ENCODE measurements at regions not wholly inside any gene's neighbourhood (a gene's known extent, or its start where the extent isn't known, plus 50 kb on each side); places are given as distances from the start of the nearest gene placed in this dataset.

- DNase-seq (ENCODE audit: low spot score): no peak
Observed at GRCh38 chr6:140320081-140321080, 945.9 kb upstream of the CITED2 start.

DNA sequence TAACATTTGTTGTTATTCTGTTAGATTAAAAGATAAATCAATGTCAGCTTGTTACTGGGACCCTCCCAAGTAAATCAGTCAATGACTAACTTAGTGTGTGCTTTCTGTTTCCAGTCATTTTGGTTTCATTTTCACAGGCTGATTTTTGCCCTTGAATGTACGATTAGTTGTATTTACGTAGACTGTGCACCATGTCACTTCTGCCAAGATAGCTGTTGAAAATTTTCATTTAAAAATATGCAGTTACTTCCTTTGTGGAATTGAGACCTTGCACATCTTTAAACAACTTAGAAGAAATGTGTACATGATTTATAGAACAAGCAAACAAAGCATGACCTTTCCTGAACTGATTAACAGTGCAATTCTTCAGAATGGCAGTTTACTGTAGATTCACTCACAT lies 944.8 kb upstream of the CITED2 start:
- DNase-seq (ENCODE audit: low spot score): no peak

DNA sequence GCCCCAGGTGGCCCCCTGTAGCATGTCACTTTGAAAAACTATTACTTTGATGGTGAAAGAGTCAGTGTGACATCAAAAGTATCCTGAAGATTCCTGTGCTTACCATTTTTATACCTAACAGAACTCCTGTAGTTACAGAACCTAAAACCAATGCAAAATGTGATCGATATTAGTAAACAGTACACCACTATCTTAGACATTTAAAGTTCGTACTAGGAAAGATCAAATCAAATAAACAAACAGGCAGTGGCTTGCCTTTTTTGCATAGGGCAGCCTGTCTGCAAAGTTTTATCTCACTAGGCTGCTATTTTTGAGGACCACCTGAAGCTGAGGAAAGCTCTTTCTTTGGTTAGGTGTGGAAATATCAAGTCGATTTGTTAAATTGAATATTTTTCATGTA lies 944.0 kb upstream of the CITED2 start:
- no peak for DNase-seq (ENCODE audit: low spot score)

GRCh38 chr6:140317950-140318349 lies 943.5 kb upstream of the CITED2 start:
- no peak for DNase-seq (ENCODE audit: low spot score)

DNA sequence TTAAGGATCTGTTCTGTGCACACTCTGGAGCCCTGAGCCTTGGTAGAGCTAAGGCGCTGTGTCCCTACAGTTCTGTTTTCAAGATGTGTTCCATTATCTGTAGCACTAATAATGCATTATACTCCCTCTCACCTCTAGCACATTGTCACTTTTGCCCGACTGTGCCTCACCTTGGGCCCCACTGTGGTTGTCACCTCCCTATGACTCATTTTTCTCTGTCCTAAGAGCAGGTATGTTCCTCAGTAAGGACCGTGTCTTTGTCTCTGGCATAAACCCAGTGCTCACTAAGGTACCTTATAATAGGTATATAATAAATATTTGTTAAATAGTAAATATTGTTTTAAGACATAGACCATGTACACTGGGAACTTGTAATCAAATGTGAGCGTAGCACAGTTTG lies 942.5 kb upstream of the CITED2 start:
- no peak for DNase-seq (ENCODE audit: low spot score)

DNA sequence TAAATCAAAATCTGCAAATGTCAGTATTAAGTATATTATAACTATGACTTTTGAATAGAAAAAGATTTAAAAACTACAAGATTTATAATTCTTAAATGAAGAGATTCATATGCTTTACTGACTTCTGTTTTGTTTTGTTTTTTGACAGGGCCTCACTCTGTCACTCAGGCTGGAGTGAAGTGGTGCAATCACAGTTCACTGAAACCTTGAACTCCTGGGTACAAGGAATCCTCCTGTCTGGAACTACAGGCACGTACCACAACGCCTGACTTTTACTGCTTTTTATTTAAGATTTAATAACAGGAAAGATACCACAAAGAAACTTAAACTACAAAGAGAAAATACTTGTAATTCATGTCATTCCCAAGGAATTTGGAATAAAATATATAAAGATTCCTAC lies 940.2 kb upstream of the CITED2 start:
- DNase-seq (ENCODE audit: low spot score): no peak

DNA sequence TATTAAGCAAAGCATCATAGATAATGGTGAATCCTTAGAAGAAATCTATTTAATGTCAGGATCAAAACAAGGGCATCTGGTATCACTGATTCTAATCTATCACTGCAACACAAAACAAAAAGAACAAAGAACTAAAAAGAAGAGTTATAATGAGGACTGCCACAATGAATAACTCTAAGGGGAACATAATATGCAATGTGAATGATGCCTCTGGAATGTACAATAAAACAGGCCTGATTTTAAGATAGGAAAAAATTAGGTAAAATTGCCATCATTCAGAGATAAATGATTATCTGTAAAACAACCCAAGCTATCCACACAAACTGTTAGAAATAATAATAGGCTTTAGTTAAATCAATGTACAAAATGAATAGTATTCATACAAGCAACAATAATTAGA lies 936.7 kb upstream of the CITED2 start:
- no peak for DNase-seq (ENCODE audit: low spot score)

DNA sequence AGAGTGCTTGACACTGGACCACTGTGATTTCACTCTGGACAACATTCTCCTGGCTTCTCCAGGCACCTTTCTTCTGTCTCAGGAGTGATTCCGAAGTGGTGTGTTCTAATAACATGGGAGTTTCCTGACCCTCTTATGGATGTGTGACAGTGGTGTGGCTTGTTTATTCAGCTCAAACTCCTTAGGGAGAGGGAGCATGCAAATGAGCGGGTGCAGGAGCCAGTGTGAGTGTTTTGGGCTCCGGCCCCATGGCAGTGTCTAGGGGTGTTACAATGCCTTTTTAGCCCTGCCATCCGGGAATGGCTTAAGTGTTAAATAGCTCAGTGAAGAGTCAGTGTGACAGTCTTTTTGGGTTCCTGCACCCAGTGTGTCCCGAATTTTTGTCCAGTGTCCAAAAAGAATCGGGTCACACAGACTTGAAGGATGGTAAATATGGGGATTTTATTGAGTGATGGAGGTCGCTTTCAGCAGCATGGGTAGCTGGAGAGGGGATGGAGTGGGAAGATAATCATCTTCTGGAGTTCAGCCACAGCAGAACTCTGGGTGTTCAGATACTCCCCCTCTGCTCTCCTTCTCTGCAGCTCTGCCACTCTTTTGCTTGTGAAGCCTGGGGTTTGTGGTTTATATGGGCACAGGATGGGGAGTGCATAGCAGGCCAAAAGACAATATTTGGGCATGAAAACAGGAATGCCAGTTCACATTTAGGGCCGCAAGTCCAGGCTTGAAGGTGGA lies 928.9 kb upstream of the CITED2 start:
- no peak for DNase-seq (ENCODE audit: low spot score)

GRCh38 chr6:140300331-140300730 lies 925.9 kb upstream of the CITED2 start:
- no peak for DNase-seq (ENCODE audit: low spot score)

- no peak for DNase-seq (ENCODE audit: low spot score)
Observed at GRCh38 chr6:140289186-140289585, 914.7 kb upstream of the CITED2 start.

- DNase-seq (ENCODE audit: low spot score): no peak
Observed at GRCh38 chr6:140285998-140286690, 911.7 kb upstream of the CITED2 start.

DNA sequence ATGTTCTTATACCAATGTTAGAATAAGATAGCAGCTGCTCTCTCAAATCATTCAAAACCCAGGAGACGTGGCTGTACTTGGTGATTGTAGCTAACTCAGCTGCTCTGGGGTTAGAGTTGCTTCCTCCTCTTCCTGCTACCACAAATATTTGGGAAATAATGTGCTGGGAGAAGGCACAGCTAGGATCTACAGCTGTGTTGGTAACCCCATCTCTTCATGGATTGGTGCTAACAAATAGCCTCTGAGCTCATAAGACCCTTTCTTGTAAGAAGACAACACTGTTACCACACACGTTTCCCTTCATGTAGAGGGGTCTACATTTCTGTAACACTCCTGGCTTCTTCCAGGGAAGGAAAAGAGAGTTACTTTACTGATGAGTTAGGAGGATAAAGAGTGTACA lies 911.0 kb upstream of the CITED2 start:
- no peak for DNase-seq (ENCODE audit: low spot score)

- no peak for DNase-seq (ENCODE audit: low spot score)
Observed at GRCh38 chr6:140284871-140285270, 910.4 kb upstream of the CITED2 start.

- no peak for DNase-seq (ENCODE audit: low spot score)
Observed at GRCh38 chr6:140283197-140283596, 908.7 kb upstream of the CITED2 start.

GRCh38 chr6:140281767-140282166 lies 907.3 kb upstream of the CITED2 start:
- DNase-seq (ENCODE audit: low spot score): no peak

- no peak for DNase-seq (ENCODE audit: low spot score)
Observed at GRCh38 chr6:140281236-140281635, 906.8 kb upstream of the CITED2 start.

GRCh38 chr6:140276719-140277118 lies 902.3 kb upstream of the CITED2 start:
- no peak for DNase-seq (ENCODE audit: low spot score)

DNA sequence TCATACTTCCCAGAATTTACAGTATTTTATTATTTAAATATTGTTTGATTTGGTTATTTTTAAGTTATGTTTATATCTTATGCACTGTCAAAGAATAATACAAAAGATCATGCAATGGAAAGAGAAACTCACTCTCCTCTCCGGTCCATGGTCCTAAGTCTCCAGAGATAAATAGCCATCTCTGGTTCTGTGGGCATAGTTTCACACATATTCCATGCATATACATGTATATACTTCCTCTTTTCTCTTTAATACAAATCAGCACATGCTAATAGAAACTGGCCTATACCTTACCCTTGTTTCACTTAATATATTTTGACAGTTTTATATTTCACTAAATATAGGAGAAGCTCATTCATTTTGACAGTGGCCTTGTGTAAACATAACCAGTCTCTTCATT lies 901.7 kb upstream of the CITED2 start:
- no peak for DNase-seq (ENCODE audit: low spot score)

DNA sequence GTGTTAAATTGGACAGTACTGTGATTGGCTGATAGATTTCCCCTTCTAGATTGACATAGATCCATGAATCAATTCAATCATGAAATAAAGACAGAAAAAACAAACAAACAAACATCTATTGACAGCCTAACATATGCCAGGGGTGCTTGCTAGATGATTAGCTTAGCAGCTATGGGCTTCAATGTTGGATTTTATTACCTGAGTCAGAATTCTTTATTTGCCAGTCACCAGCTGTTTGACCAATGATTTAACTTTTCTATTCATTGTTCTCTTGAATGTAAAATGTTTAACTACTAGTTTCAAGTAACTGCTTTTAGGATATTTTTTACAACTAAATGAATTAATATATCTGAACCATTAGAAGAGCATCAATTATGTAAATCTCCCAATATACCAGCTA lies 901.3 kb upstream of the CITED2 start:
- no peak for DNase-seq (ENCODE audit: low spot score)

DNA sequence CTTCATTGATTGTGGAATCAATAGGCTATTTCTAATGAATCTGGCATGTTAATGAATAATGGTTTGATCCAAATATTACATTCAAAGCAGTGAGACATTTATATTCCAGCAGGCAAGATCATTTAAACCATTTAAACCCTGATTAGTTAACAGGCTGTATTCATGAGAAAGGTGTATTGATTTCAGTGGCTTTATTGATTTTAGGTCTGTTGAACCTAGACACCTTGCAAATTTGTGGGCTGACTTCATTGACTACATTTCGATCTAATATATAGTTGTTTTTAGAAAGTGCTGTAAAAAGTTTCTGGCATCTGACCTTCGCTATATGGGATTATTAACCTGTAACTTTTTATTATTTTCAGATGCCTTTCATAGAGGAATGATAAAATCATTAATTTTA lies 900.1 kb upstream of the CITED2 start:
- no peak for DNase-seq (ENCODE audit: low spot score)

GRCh38 chr6:140271759-140272377 lies 897.4 kb upstream of the CITED2 start:
- DNase-seq (ENCODE audit: low spot score): no peak

GRCh38 chr6:140269591-140270165 lies 895.2 kb upstream of the CITED2 start:
- DNase-seq (ENCODE audit: low spot score): no peak
